ENCODE measurements at regions not wholly inside any gene's neighbourhood (a gene's known extent, or its start where the extent isn't known, plus 50 kb on each side); places are given as distances from the start of the nearest gene placed in this dataset.

- Mint-ChIP-seq H3K4me3 (ENCODE audit: unreplicated experiment) (no peak overlapping the region), H3K27ac (ENCODE audit: low read depth, unreplicated experiment) (no peak overlapping the region), H3K27me3 (ENCODE audit: insufficient read depth, unreplicated experiment) (peaks cover 41% of the 10 kb centered on the region), H3K4me1 (ENCODE audit: insufficient read depth, unreplicated experiment) (no peaks in the 10 kb centered on the region), H3K9me3 (ENCODE audit: unreplicated experiment) (no peaks in the 10 kb centered on the region), H3K36me3 (ENCODE audit: insufficient read depth, unreplicated experiment) (no peaks in the 10 kb centered on the region)
- intact Hi-C loops (cut with micrococcal nuclease), result no loop called here
- BruUV-seq (replicated peaks), result no TSS peak
- DNase-seq (ENCODE audit: unreplicated experiment), result no peak
- ChIA-PET CTCF (interaction anchor here (0.6 kb wide), 1 partner anchor 175 kb away, joined by 3 read pairs; no protein-coding TSS in a partner anchor), POLR2A (no interaction called here)
- no peak for TF ChIP-seq CTCF (IDR thresholded peaks at IDR 0.05; ENCODE audit: unreplicated experiment)
These were observed 174.2 kb downstream of the RRAGC start for GRCh38 chr1:38685388-38685787.

GRCh38 chr1:38680801-38681510 is 178.6 kb downstream of the RRAGC start:
- intact Hi-C loops (cut with micrococcal nuclease), result no loop called here
- no peaks in the 10 kb centered on the region for H3K9me3 Mint-ChIP-seq (ENCODE audit: unreplicated experiment)
- peak; percentile 35 for DNase-seq (ENCODE audit: unreplicated experiment)
- no peak for TF ChIP-seq CTCF (IDR thresholded peaks at IDR 0.05; ENCODE audit: unreplicated experiment)
- POLR2A ChIA-PET, result no interaction called here
- no TSS peak for BruUV-seq (replicated peaks)
- no peak overlapping the region for H3K4me3 Mint-ChIP-seq (ENCODE audit: unreplicated experiment)
- H3K4me1 Mint-ChIP-seq (ENCODE audit: insufficient read depth, unreplicated experiment), result no peaks in the 10 kb centered on the region
- no peak overlapping the region for H3K27ac Mint-ChIP-seq (ENCODE audit: low read depth, unreplicated experiment)
- H3K27me3 Mint-ChIP-seq (ENCODE audit: insufficient read depth, unreplicated experiment), result peaks cover 17% of the 10 kb centered on the region
- no peaks in the 10 kb centered on the region for H3K36me3 Mint-ChIP-seq (ENCODE audit: insufficient read depth, unreplicated experiment)
- CTCF ChIA-PET, result no interaction called here

- Mint-ChIP-seq H3K4me3 (ENCODE audit: unreplicated experiment) (no peak overlapping the region), H3K27ac (ENCODE audit: low read depth, unreplicated experiment) (no peak overlapping the region), H3K4me1 (ENCODE audit: insufficient read depth, unreplicated experiment) (no peaks in the 10 kb centered on the region), H3K9me3 (ENCODE audit: unreplicated experiment) (no peaks in the 10 kb centered on the region), H3K27me3 (ENCODE audit: insufficient read depth, unreplicated experiment) (peaks cover 38% of the 10 kb centered on the region), H3K36me3 (ENCODE audit: insufficient read depth, unreplicated experiment) (no peaks in the 10 kb centered on the region)
- no TSS peak for BruUV-seq (replicated peaks)
- CTCF ChIA-PET, result no interaction called here
- DNase-seq (ENCODE audit: unreplicated experiment), result no peak
- POLR2A ChIA-PET, result no interaction called here
- intact Hi-C loops (cut with micrococcal nuclease), result no loop called here
- TF ChIP-seq CTCF (IDR thresholded peaks at IDR 0.05; ENCODE audit: unreplicated experiment), result no peak
These were observed 181.8 kb downstream of the RRAGC start for GRCh38 chr1:38677756-38678155.

GRCh38 chr1:38677311-38677710 is 182.3 kb downstream of the RRAGC start:
- Mint-ChIP-seq H3K27ac (ENCODE audit: low read depth, unreplicated experiment) (no peak overlapping the region), H3K4me1 (ENCODE audit: insufficient read depth, unreplicated experiment) (no peaks in the 10 kb centered on the region)

More at GRCh38 chr1:38677311-38677710, 182.3 kb downstream of the RRAGC start:
- Mint-ChIP-seq H3K27me3 (ENCODE audit: insufficient read depth, unreplicated experiment) (peaks cover 42% of the 10 kb centered on the region), H3K9me3 (ENCODE audit: unreplicated experiment) (no peaks in the 10 kb centered on the region), H3K4me3 (ENCODE audit: unreplicated experiment) (no peak overlapping the region), H3K36me3 (ENCODE audit: insufficient read depth, unreplicated experiment) (no peaks in the 10 kb centered on the region)
- DNase-seq (ENCODE audit: unreplicated experiment), result no peak
- TF ChIP-seq CTCF (IDR thresholded peaks at IDR 0.05; ENCODE audit: unreplicated experiment), result no peak
- ChIA-PET CTCF (no interaction called here), POLR2A (no interaction called here)
- no TSS peak for BruUV-seq (replicated peaks)
- intact Hi-C loops (cut with micrococcal nuclease), result no loop called here
